Endothelial cell of umbilical vein (primary cell): ENCODE measurements at regions not wholly inside any gene's neighbourhood (a gene's known extent, or its start where the extent isn't known, plus 50 kb on each side); places are given as distances from the start of the nearest gene placed in this dataset.

Source experiments
- BruUV-seq: library from RNA; stranded (reverse); fragments of 400-500 nt; replicated peaks from 2 replicates; lab custom pipeline; 2021; lab: Mats Ljungman, UMichigan
- CTCF ChIA-PET: fragments of 300-600, 350-600 bp; sonication (Branson Sonifier 250); formaldehyde crosslinking; loops from one replicate; lab custom pipeline; 2021; ENCODE audit warnings: antibody characterized with exemption, inconsistent platforms; lab: Charles Lee
- POLR2A ChIA-PET: fragments of 300-600, 350-600 bp; sonication (Branson Sonifier 250); formaldehyde crosslinking; loops from one replicate; lab custom pipeline; 2021; ENCODE audit warnings: antibody characterized with exemption, inconsistent platforms; lab: Charles Lee
- DNase-seq: peaks from one replicate; pipeline ENCODE4 v3.0.0-alpha.2; 2011; ENCODE audit warnings: low read depth, low spot score
- FAIRE-seq: peaks from 2 replicates; lab custom pipeline; 2011; peaks lifted over from hg19 to GRCh38; lab: Jason Lieb, UNC
- H2AFZ ChIP-seq: 2 replicates; pipeline ENCODE4 v1.6.0; 2012; ENCODE audit warnings: low read depth, low read length, control low read depth, inconsistent platforms
- H3K27ac ChIP-seq: 2 replicates; pipeline ENCODE4 v1.5.1; 2011; ENCODE audit warnings: low read depth, mild to moderate bottlenecking, control low read depth, low read length, moderate library complexity; ENCODE audit not compliant: insufficient read depth
- H3K27me3 ChIP-seq, 2 experiments: 2 replicates each; pipeline versions ENCODE4 v1.6.0 to v1.6.1; 2011; ENCODE audit warnings: low read length in 2 of 2, mixed read lengths in 1 of 2; ENCODE audit not compliant: control insufficient read depth in 2 of 2, insufficient read depth in 2 of 2
- H3K36me3 ChIP-seq, 2 experiments: 2 replicates in 1 of 2; 3 replicates in 1 of 2; pipeline ENCODE4 v1.5.1; 2011; ENCODE audit warnings: low read length in 2 of 2, mild to moderate bottlenecking in 1 of 2, moderate library complexity in 1 of 2; ENCODE audit not compliant: control insufficient read depth in 2 of 2, insufficient read depth in 2 of 2; ENCODE audit errors: extremely low read depth in 1 of 2
- H3K4me1 ChIP-seq: 3 replicates; pipeline ENCODE4 v1.5.1; 2011; ENCODE audit warnings: mild to moderate bottlenecking, low read length; ENCODE audit not compliant: control insufficient read depth, insufficient read depth; ENCODE audit errors: extremely low read depth
- H3K4me2 ChIP-seq: 2 replicates; pipeline ENCODE4 v1.6.1; 2011; ENCODE audit warnings: low read length, control low read depth, mixed read lengths; ENCODE audit not compliant: insufficient read depth
- H3K4me3 ChIP-seq, 3 experiments: fragments of 200-600 bp in 1 of 3; sonication (generic), shearing (Covaris generic) in 1 of 3; replicated peaks in 1 of 3; 2 replicates each; pipeline ENCODE4 v1.5.1; 2011 to 2016; ENCODE audit warnings: control low read depth in 3 of 3, low read length in 3 of 3, mild to moderate bottlenecking in 2 of 3, inconsistent platforms in 1 of 3, low read depth in 1 of 3, moderate library complexity in 1 of 3; ENCODE audit not compliant: insufficient read depth in 1 of 3
- H3K79me2 ChIP-seq: 2 replicates; pipeline ENCODE4 v1.6.0; 2012; ENCODE audit warnings: low read length, inconsistent platforms; ENCODE audit not compliant: control insufficient read depth, insufficient read depth
- H3K9ac ChIP-seq: replicated peaks from 2 replicates; pipeline ENCODE3; 2011; ENCODE audit warnings: low read length, control low read depth; ENCODE audit not compliant: insufficient read depth; ENCODE audit errors: extremely low read depth
- H3K9me1 ChIP-seq: replicated peaks from 3 replicates; pipeline ENCODE4 v1.6.0; 2011; ENCODE audit warnings: mild to moderate bottlenecking, low read length; ENCODE audit not compliant: control insufficient read depth, insufficient read depth; ENCODE audit errors: extremely low read depth
- H3K9me3 ChIP-seq: replicated peaks from 2 replicates; pipeline ENCODE4 v1.5.1; 2012; ENCODE audit warnings: low read length, inconsistent platforms; ENCODE audit not compliant: control insufficient read depth, insufficient read depth
- H4K20me1 ChIP-seq: replicated peaks from 2 replicates; pipeline ENCODE3; 2011; ENCODE audit warnings: mild to moderate bottlenecking, low read length; ENCODE audit not compliant: control insufficient read depth, insufficient read depth; ENCODE audit errors: extremely low read depth
- CTCF ChIP-seq, 2 donors: IDR thresholded peaks; 1 replicate in 1 of 2; 2 replicates in 1 of 2; pipeline ENCODE4 v1.5.1; 2011; ENCODE audit warnings: low read length in 2 of 2, mild to moderate bottlenecking in 2 of 2, moderate library complexity in 2 of 2, control low read depth in 1 of 2, inconsistent platforms in 1 of 2, low read depth in 1 of 2; ENCODE audit not compliant: insufficient read depth in 1 of 2; ENCODE audit errors: extremely low read depth in 1 of 2
- EZH2 ChIP-seq: IDR thresholded peaks from 2 replicates; pipeline ENCODE4 v1.6.1; 2012; ENCODE audit warnings: borderline replicate concordance, low read depth, mild to moderate bottlenecking, moderate library complexity, low read length, inconsistent platforms; ENCODE audit not compliant: severe bottlenecking
- FOS ChIP-seq: IDR thresholded peaks from 2 replicates; pipeline ENCODE4 v1.6.1; 2011; ENCODE audit warnings: mild to moderate bottlenecking, low read length, moderate library complexity, borderline replicate concordance; ENCODE audit not compliant: insufficient read depth
- GATA2 ChIP-seq: IDR thresholded peaks from 2 replicates; pipeline ENCODE4 v1.7.0; 2011; ENCODE audit warnings: low read depth, mild to moderate bottlenecking, moderate library complexity, mixed read lengths, low read length; ENCODE audit not compliant: insufficient read length, insufficient read depth
- JUN ChIP-seq: IDR thresholded peaks from 2 replicates; pipeline ENCODE4 v1.6.1; 2011; ENCODE audit warnings: borderline replicate concordance, low read depth; ENCODE audit not compliant: insufficient read length, insufficient read depth
- MAX ChIP-seq: IDR thresholded peaks from 2 replicates; pipeline ENCODE4 v1.6.1; 2011; ENCODE audit not compliant: insufficient read depth, insufficient read length
- MYC ChIP-seq: IDR thresholded peaks from one replicate; pipeline ENCODE4 v1.6.1; 2011; ENCODE audit warnings: mild to moderate bottlenecking, low read depth, low read length
- POLR2A ChIP-seq: IDR thresholded peaks from 2 replicates; pipeline ENCODE4 v1.6.1; 2012; ENCODE audit warnings: low read depth, mild to moderate bottlenecking, control low read depth, low read length
- POLR2AphosphoS5 ChIP-seq: IDR thresholded peaks from 2 replicates; pipeline ENCODE4 v1.6.1; 2012; ENCODE audit warnings: low read depth, mild to moderate bottlenecking, control low read depth, low read length, moderate library complexity; ENCODE audit not compliant: insufficient read depth
- dilution Hi-C: fragments of 300-500 bp; cut with MboI; formaldehyde crosslinking; loops from one replicate; pipeline ENCODE4 v1.15.0; 2019; ENCODE audit warnings: low sequenced_read_pairs; ENCODE audit not compliant: extremely low pct_ligation_motif_present
- intact Hi-C: fragments of 100-400 bp; cut with micrococcal nuclease; formaldehyde crosslinking; loops from one replicate; pipeline ENCODE4 v1.10.0; 2022

DNA sequence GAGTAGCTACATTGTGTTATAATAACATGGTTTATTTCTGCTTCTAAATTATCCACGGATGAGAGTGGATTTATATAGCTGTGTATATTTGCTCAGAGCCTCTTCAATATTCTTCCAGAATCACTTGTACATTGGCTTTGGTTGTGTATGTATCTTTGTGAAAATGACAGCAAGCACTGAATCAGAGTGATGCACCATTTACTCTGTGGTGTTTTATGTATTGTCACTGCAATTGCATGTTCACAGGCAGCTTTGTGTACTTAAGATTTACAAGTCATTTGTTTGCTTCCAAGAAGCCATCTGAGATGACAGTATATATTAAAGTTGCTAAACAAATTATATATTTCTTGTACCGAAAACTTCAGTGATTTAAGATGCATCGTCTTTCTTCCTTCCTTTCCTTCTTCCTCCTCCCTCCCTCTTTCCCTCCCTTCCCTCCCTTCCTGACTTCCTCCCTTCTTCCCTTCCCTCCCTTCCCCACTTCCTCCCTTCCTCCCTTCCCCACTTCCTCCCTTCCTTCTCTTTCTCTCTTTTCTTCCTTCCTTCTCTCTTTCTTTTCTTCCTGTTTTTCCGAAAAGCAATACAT, 362.3 kb upstream of the GOLIM4 start:
- Histone ChIP-seq H3K27ac (no peak overlapping the region), H3K9me3 (no peaks in the 10 kb centered on the region), H3K36me3 (no peaks in the 10 kb centered on the region), H3K27me3 (no peaks in the 10 kb centered on the region), H3K4me1 (no peaks in the 10 kb centered on the region), H4K20me1 (no peaks in the 10 kb centered on the region), H3K9me1 (no peaks in the 10 kb centered on the region), H3K9ac (no peak overlapping the region), H3K79me2 (no peaks in the 10 kb centered on the region), H3K4me3 (no peak overlapping the region), H3K4me2 (no peak overlapping the region), H2AFZ (no peak overlapping the region)
- intact Hi-C loops, result no loop called here
- FAIRE-seq (no peak), DNase-seq (no peak)
- no peak for TF ChIP-seq POLR2AphosphoS5
- no peak for TF ChIP-seq JUN
- TF ChIP-seq CTCF (IDR thresholded peaks at IDR 0.05; ENCODE audit: extremely low read depth in 1 of 2, insufficient read depth in 1 of 2, low read depth in 1 of 2, low read length in 2 of 2), result no peak
- TF ChIP-seq FOS, result no peak
- TF ChIP-seq GATA2, result no peak
- TF ChIP-seq EZH2, result no peak
- TF ChIP-seq MYC, result no peak
- no peak for TF ChIP-seq POLR2A
- TF ChIP-seq MAX, result no peak
- POLR2A ChIA-PET, result no interaction called here
- CTCF ChIA-PET, result no interaction called here
- dilution Hi-C loops, result no loop called here
- no TSS peak for BruUV-seq
